Ascending aorta (tissue), 2 donors: ENCODE measurements at regions not wholly inside any gene's neighbourhood (a gene's known extent, or its start where the extent isn't known, plus 50 kb on each side); places are given as distances from the start of the nearest gene placed in this dataset.
"Not testable (repeated sequence)": the region's sequence is repeated elsewhere in the genome, so short reads cannot be mapped to it uniquely, and the experiment has no call there.

Experiments used
- DNase-seq, 2 donors: peaks; one replicate each; pipeline ENCODE4 v3.0.0-alpha.2; 2019; ENCODE audit warnings: low spot score in 2 of 2
- H3K27ac ChIP-seq, 2 donors: fragments of 200-600 bp; sonication (generic); one replicate each; pipeline ENCODE4 v1.5.1; 2016 to 2017; ENCODE audit warnings: mild to moderate bottlenecking in 1 of 2
- H3K27me3 ChIP-seq: fragments of 200-600 bp; sonication (generic); one replicate; pipeline ENCODE4 v1.5.1; 2017
- H3K36me3 ChIP-seq, 2 donors: fragments of 200-600 bp; sonication (generic); one replicate each; pipeline ENCODE4 v1.5.1; 2016
- H3K4me1 ChIP-seq, 2 donors: fragments of 200-600 bp; sonication (generic); one replicate each; pipeline ENCODE4 v1.5.1; 2016 to 2017; ENCODE audit warnings: mild to moderate bottlenecking in 1 of 2
- H3K4me3 ChIP-seq, 2 donors: fragments of 200-600 bp; sonication (generic); one replicate each; pipeline ENCODE4 v1.5.1; 2016 to 2017; ENCODE audit warnings: mild to moderate bottlenecking in 1 of 2
- H3K9me3 ChIP-seq, 2 donors: fragments of 200-600 bp; sonication (generic); one replicate each; pipeline ENCODE4 v1.5.1; 2016
- CTCF ChIP-seq, 3 experiments: fragments of 200-600 bp in 2 of 3; fragments of 450-650 bp in 1 of 3; sonication (generic) in 2 of 3; IDR thresholded peaks; one replicate each; pipeline ENCODE4 v1.5.1; 2016 to 2019; ENCODE audit warnings: antibody characterized with exemption in 3 of 3, mild to moderate bottlenecking in 1 of 3, moderate library complexity in 1 of 3
- intact Hi-C: fragments of 100-400 bp; cut with DNase I; formaldehyde crosslinking; loops from one replicate; pipeline ENCODE4 v1.15.1; 2023

DNA sequence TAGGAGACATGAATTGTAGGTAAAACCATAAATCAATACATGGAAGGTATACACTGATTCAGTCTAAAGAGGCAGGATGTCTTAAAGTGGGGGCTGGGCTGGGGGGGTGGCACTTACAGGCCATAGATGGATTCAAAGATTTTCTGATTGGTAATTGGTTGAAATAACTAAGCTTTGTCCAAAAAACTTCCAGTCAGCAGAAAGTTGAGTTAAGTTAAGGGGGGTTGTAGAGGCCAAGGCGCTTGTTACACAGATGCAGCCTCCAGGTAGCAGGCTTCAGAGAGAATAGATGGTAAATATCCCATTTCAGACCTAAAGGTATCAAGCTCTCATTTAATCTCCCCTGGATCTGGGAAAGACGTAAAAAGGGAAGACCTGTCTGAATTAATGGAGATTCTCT lies 233.6 kb upstream of the NRXN1 start:
- no peaks in the 10 kb centered on the region for H3K27me3 ChIP-seq
- no peak for TF ChIP-seq CTCF (IDR thresholded peaks at IDR 0.05)
- H3K4me3 ChIP-seq: no peak overlapping the region
- no peaks in the 10 kb centered on the region for H3K9me3 ChIP-seq
- H3K27ac ChIP-seq: no peak overlapping the region
- no peaks in the 10 kb centered on the region for H3K36me3 ChIP-seq
- no peak for DNase-seq
- H3K4me1 ChIP-seq: no peaks in the 10 kb centered on the region
- intact Hi-C loops: no loop called here

GRCh38 chr2:51263951-51264350 lies 232.0 kb upstream of the NRXN1 start:
- no peaks in the 10 kb centered on the region for H3K9me3 ChIP-seq
- no peaks in the 10 kb centered on the region for H3K4me1 ChIP-seq
- intact Hi-C loops: no loop called here
- no peak for TF ChIP-seq CTCF (IDR thresholded peaks at IDR 0.05)
- DNase-seq: no peak
- H3K4me3 ChIP-seq: no peak overlapping the region
- no peaks in the 10 kb centered on the region for H3K27me3 ChIP-seq
- H3K36me3 ChIP-seq: no peaks in the 10 kb centered on the region
- no peak overlapping the region for H3K27ac ChIP-seq

GRCh38 chr2:51263101-51263500 lies 231.2 kb upstream of the NRXN1 start:
- H3K9me3 ChIP-seq, H3K4me1 ChIP-seq, H3K4me3 ChIP-seq, H3K27ac ChIP-seq, H3K36me3 ChIP-seq, DNase-seq, intact Hi-C loops, H3K27me3 ChIP-seq: not testable (repeated sequence)

- Histone ChIP-seq H3K4me3 (no peak overlapping the region), H3K36me3 (no peaks in the 10 kb centered on the region), H3K27me3 (no peaks in the 10 kb centered on the region), H3K4me1 (no peaks in the 10 kb centered on the region), H3K9me3 (no peaks in the 10 kb centered on the region), H3K27ac (no peak overlapping the region)
- intact Hi-C loops: no loop called here
- no peak for TF ChIP-seq CTCF (IDR thresholded peaks at IDR 0.05)
- DNase-seq: no peak
These were observed 226.4 kb upstream of the NRXN1 start for GRCh38 chr2:51258301-51258700.

GRCh38 chr2:51256736-51257135 lies 224.8 kb upstream of the NRXN1 start:
- no peak for DNase-seq
- TF ChIP-seq CTCF (IDR thresholded peaks at IDR 0.05): no peak

GRCh38 chr2:51251356-51251755 lies 219.4 kb upstream of the NRXN1 start:
- intact Hi-C loops: no loop called here
- DNase-seq: no peak
- Histone ChIP-seq H3K27me3 (no peaks in the 10 kb centered on the region), H3K27ac (no peak overlapping the region), H3K9me3 (no peaks in the 10 kb centered on the region), H3K4me1 (no peaks in the 10 kb centered on the region), H3K36me3 (no peaks in the 10 kb centered on the region), H3K4me3 (no peak overlapping the region)
- no peak for TF ChIP-seq CTCF (IDR thresholded peaks at IDR 0.05)

More at GRCh38 chr2:51256736-51257135, 224.8 kb upstream of the NRXN1 start:
- Histone ChIP-seq H3K27me3 (no peaks in the 10 kb centered on the region), H3K4me3 (no peak overlapping the region), H3K36me3 (no peaks in the 10 kb centered on the region), H3K27ac (no peak overlapping the region), H3K9me3 (no peaks in the 10 kb centered on the region), H3K4me1 (no peaks in the 10 kb centered on the region)
- intact Hi-C loops: no loop called here
